Neural progenitor cell (in vitro differentiated cells): ENCODE measurements at regions not wholly inside any gene's neighbourhood (a gene's known extent, or its start where the extent isn't known, plus 50 kb on each side); places are given as distances from the start of the nearest gene placed in this dataset.

Experiments
- CTCF ChIP-seq: fragments of 200-600 bp; sonication (generic); IDR thresholded peaks from 2 replicates; pipeline ENCODE4 v1.5.1; 2017; ENCODE audit warnings: antibody characterized with exemption, mild to moderate bottlenecking
- EZH2phosphoT487 ChIP-seq: fragments of 200-600 bp; sonication (generic); IDR thresholded peaks from 2 replicates; pipeline ENCODE4 v1.6.1; 2017; ENCODE audit warnings: antibody characterized with exemption

- TF ChIP-seq CTCF (no peak), EZH2phosphoT487 (no peak)
Measured at GRCh38 chr2:38480617-38481016, 103.5 kb upstream of the ATL2 start.
